HS-27A (cell line): ENCODE measurements at regions not wholly inside any gene's neighbourhood (a gene's known extent, or its start where the extent isn't known, plus 50 kb on each side); places are given as distances from the start of the nearest gene placed in this dataset.

Source experiments
- DNase-seq: peaks from one replicate; pipeline ENCODE4 v3.0.0-alpha.2; 2012; ENCODE audit warnings: low read depth, missing footprints

- DNase-seq = no peak
These were observed 196.2 kb upstream of the PGRMC2 start for GRCh38 chr4:128483816-128484215.

- DNase-seq = no peak
These were observed 195.4 kb upstream of the PGRMC2 start for GRCh38 chr4:128483041-128483440.

- no peak for DNase-seq
These were observed 194.3 kb upstream of the PGRMC2 start for GRCh38 chr4:128481752-128482480.

GRCh38 chr4:128480945-128481344 lies 193.3 kb upstream of the PGRMC2 start:
- DNase-seq = no peak

- DNase-seq = no peak
These were observed 189.9 kb upstream of the PGRMC2 start for GRCh38 chr4:128477540-128477939.

- no peak for DNase-seq
These were observed 188.0 kb upstream of the PGRMC2 start for GRCh38 chr4:128475597-128475996.

- DNase-seq = no peak
These were observed 184.0 kb upstream of the PGRMC2 start for GRCh38 chr4:128471576-128471975.

GRCh38 chr4:128470492-128471053 lies 183.0 kb upstream of the PGRMC2 start:
- no peak for DNase-seq

- DNase-seq = no peak
These were observed 180.7 kb upstream of the PGRMC2 start for GRCh38 chr4:128468123-128468989.

- DNase-seq = no peak
These were observed 177.9 kb upstream of the PGRMC2 start for GRCh38 chr4:128465523-128465922.

- DNase-seq = no peak
These were observed 175.4 kb upstream of the PGRMC2 start for GRCh38 chr4:128463006-128463405.

- DNase-seq = no peak
These were observed 174.6 kb upstream of the PGRMC2 start for GRCh38 chr4:128462103-128462783.

- peak; percentile 47 for DNase-seq
These were observed 173.9 kb upstream of the PGRMC2 start for GRCh38 chr4:128461291-128462102.

- no peak for DNase-seq
These were observed 171.9 kb upstream of the PGRMC2 start for GRCh38 chr4:128459547-128459946.

- DNase-seq = no peak
These were observed 171.2 kb upstream of the PGRMC2 start for GRCh38 chr4:128458816-128459215.

GRCh38 chr4:128457726-128458125 lies 170.1 kb upstream of the PGRMC2 start:
- DNase-seq = no peak

GRCh38 chr4:128456171-128456570 lies 168.6 kb upstream of the PGRMC2 start:
- DNase-seq = no peak

- no peak for DNase-seq
These were observed 167.9 kb upstream of the PGRMC2 start for GRCh38 chr4:128455480-128455879.

- DNase-seq = peak; percentile 42
These were observed 167.3 kb upstream of the PGRMC2 start for GRCh38 chr4:128454881-128455280.

- DNase-seq = peak; percentile 64
These were observed 166.8 kb upstream of the PGRMC2 start for GRCh38 chr4:128454281-128454871.

GRCh38 chr4:128452415-128452814 lies 164.8 kb upstream of the PGRMC2 start:
- no peak for DNase-seq
